PFSK-1 (cell line): ENCODE measurements at regions not wholly inside any gene's neighbourhood (a gene's known extent, or its start where the extent isn't known, plus 50 kb on each side); places are given as distances from the start of the nearest gene placed in this dataset.

Experiments used
- FOXP2 ChIP-seq: optimal IDR thresholded peaks from 2 replicates; pipeline ENCODE3; 2011; ENCODE audit warnings: borderline replicate concordance, control low read depth, inconsistent platforms; ENCODE audit not compliant: insufficient read depth; ENCODE audit errors: extremely low read length, extremely low read depth
- POLR2AphosphoS5 ChIP-seq: IDR thresholded peaks from 2 replicates; pipeline ENCODE4 v1.6.1; 2012; ENCODE audit warnings: low read depth, mild to moderate bottlenecking, control low read depth, low read length, moderate library complexity
- SIN3A ChIP-seq: IDR thresholded peaks from 2 replicates; pipeline ENCODE4 v1.6.1; 2012; ENCODE audit warnings: mild to moderate bottlenecking, low read length, moderate library complexity, borderline replicate concordance; ENCODE audit not compliant: insufficient read depth
- TAF1 ChIP-seq: IDR thresholded peaks from 2 replicates; pipeline ENCODE4 v1.6.1; 2012; ENCODE audit warnings: low read length, control low read depth, borderline replicate concordance; ENCODE audit not compliant: insufficient read depth
- TF ChIP-seq, protein P1 (sequence below), 2 experiments: IDR thresholded peaks; 2 replicates each; pipeline versions ENCODE4 v1.6.1 to v1.8.0; 2011 to 2012; ENCODE audit warnings: low read depth in 2 of 2, low read length in 2 of 2, control low read depth in 1 of 2, inconsistent platforms in 1 of 2, mild to moderate bottlenecking in 1 of 2, moderate library complexity in 1 of 2; ENCODE audit not compliant: insufficient read depth in 1 of 2

GRCh38 chr10:8815969-8816368 lies 761.5 kb downstream of the GATA3 start:
- TF ChIP-seq POLR2AphosphoS5 (no peak), TAF1 (no peak), FOXP2 (no peak), SIN3A (no peak)
- TF ChIP-seq, protein P1, sequence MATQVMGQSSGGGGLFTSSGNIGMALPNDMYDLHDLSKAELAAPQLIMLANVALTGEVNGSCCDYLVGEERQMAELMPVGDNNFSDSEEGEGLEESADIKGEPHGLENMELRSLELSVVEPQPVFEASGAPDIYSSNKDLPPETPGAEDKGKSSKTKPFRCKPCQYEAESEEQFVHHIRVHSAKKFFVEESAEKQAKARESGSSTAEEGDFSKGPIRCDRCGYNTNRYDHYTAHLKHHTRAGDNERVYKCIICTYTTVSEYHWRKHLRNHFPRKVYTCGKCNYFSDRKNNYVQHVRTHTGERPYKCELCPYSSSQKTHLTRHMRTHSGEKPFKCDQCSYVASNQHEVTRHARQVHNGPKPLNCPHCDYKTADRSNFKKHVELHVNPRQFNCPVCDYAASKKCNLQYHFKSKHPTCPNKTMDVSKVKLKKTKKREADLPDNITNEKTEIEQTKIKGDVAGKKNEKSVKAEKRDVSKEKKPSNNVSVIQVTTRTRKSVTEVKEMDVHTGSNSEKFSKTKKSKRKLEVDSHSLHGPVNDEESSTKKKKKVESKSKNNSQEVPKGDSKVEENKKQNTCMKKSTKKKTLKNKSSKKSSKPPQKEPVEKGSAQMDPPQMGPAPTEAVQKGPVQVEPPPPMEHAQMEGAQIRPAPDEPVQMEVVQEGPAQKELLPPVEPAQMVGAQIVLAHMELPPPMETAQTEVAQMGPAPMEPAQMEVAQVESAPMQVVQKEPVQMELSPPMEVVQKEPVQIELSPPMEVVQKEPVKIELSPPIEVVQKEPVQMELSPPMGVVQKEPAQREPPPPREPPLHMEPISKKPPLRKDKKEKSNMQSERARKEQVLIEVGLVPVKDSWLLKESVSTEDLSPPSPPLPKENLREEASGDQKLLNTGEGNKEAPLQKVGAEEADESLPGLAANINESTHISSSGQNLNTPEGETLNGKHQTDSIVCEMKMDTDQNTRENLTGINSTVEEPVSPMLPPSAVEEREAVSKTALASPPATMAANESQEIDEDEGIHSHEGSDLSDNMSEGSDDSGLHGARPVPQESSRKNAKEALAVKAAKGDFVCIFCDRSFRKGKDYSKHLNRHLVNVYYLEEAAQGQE (IDR thresholded peaks at IDR 0.05; ENCODE audit: insufficient read depth in 1 of 2, low read depth in 2 of 2, low read length in 2 of 2), result no peak
